GM12878 (cell line): ENCODE measurements at regions not wholly inside any gene's neighbourhood (a gene's known extent, or its start where the extent isn't known, plus 50 kb on each side); places are given as distances from the start of the nearest gene placed in this dataset.

Experiments
- ATAC-seq: fragments of 200-7000 bp; cut with Tn5 transposase; 3 replicates; pipeline ENCODE4 v1.9.1; 2020; ENCODE audit warnings: mild to moderate bottlenecking, moderate library complexity
- BruUV-seq: library from RNA; stranded (reverse); fragments of 400-500 nt; replicated peaks from 2 replicates; lab custom pipeline; 2021; lab: Mats Ljungman, UMichigan
- CTCF ChIA-PET: fragments of 300-600 bp; sonication (Branson Sonifier 250); formaldehyde crosslinking; extraction: SDS; loops from one replicate; lab custom pipeline; 2021; ENCODE audit warnings: inconsistent platforms; lab: Yijun Ruan, JAX
- POLR2A ChIA-PET: fragments of 350-600 bp; formaldehyde crosslinking; extraction: SDS; loops from one replicate; lab custom pipeline; 2021; ENCODE audit warnings: inconsistent platforms; lab: Charles Lee
- RAD21 ChIA-PET: fragments of 300-600 bp; sonication (Branson Sonifier 250); formaldehyde crosslinking; loops from one replicate; lab custom pipeline; 2023; ENCODE audit warnings: antibody characterized with exemption; ENCODE audit not compliant: unreplicated experiment; lab: Charles Lee
- SMC1A ChIA-PET: fragments of 300-600 bp; sonication (Branson Sonifier 250); formaldehyde crosslinking; loops from one replicate; lab custom pipeline; 2023; ENCODE audit not compliant: unreplicated experiment, uncharacterized antibody; lab: Charles Lee
- DNase-seq: peaks from one replicate; pipeline ENCODE4 v3.0.0-alpha.2; 2011; ENCODE audit warnings: low read depth, low spot score
- FAIRE-seq: peaks from 3 replicates; lab custom pipeline; 2011; peaks lifted over from hg19 to GRCh38; lab: Jason Lieb, UNC
- H2AFZ ChIP-seq: 2 replicates; pipeline ENCODE4 v1.6.0; 2011; ENCODE audit warnings: low read depth, low read length, control low read depth; ENCODE audit not compliant: control insufficient read depth
- H3K27ac ChIP-seq: 2 replicates; pipeline ENCODE4 v1.5.1; 2011; ENCODE audit warnings: control low read depth; ENCODE audit not compliant: control insufficient read depth, insufficient read depth
- H3K27me3 ChIP-seq, 2 experiments: replicated peaks in 1 of 2; 2 replicates each; pipeline versions ENCODE4 v1.6.0 to v1.6.1; 2011; ENCODE audit warnings: low read length in 1 of 2; ENCODE audit not compliant: control insufficient read depth in 2 of 2, insufficient read depth in 2 of 2
- H3K36me3 ChIP-seq, 2 experiments: 2 replicates each; pipeline ENCODE4 v1.5.1; 2011; ENCODE audit warnings: low read length in 1 of 2; ENCODE audit not compliant: control insufficient read depth in 2 of 2, insufficient read depth in 2 of 2
- H3K4me1 ChIP-seq: 2 replicates; pipeline ENCODE4 v1.6.1; 2011; ENCODE audit warnings: mild to moderate bottlenecking, low read length, moderate library complexity, mixed read lengths; ENCODE audit not compliant: control insufficient read depth, insufficient read depth
- H3K4me2 ChIP-seq: 2 replicates; pipeline ENCODE4 v1.6.0; 2011; ENCODE audit warnings: control low read depth; ENCODE audit not compliant: control insufficient read depth, insufficient read depth
- H3K4me3 ChIP-seq: fragments of 200-600 bp; sonication (generic); 2 replicates; pipeline ENCODE4 v1.5.1; 2016
- H3K79me2 ChIP-seq: 2 replicates; pipeline ENCODE4 v1.6.0; 2011; ENCODE audit warnings: low read length; ENCODE audit not compliant: control insufficient read depth, insufficient read depth
- H3K9ac ChIP-seq: 2 replicates; pipeline ENCODE4 v1.8.0; 2011; ENCODE audit warnings: low read length, control low read depth, mixed read lengths; ENCODE audit not compliant: control insufficient read depth, insufficient read depth
- H3K9me3 ChIP-seq: replicated peaks from 3 replicates; pipeline ENCODE4 v1.5.1; 2011; ENCODE audit warnings: mild to moderate bottlenecking, low read length; ENCODE audit not compliant: control insufficient read depth, insufficient read depth
- H4K20me1 ChIP-seq: 2 replicates; pipeline ENCODE4 v1.6.0; 2011; ENCODE audit not compliant: control insufficient read depth, insufficient read depth
- ASH2L ChIP-seq: fragments of 300-600, 200-600 bp; sonication (generic); IDR thresholded peaks from 2 replicates; pipeline ENCODE4 v1.6.1; 2017; ENCODE audit warnings: low read depth, mild to moderate bottlenecking, borderline replicate concordance
- CBFB ChIP-seq: IDR thresholded peaks from 2 replicates; pipeline ENCODE4 v1.6.1; 2016; ENCODE audit warnings: antibody characterized with exemption, low read depth
- CREB1 ChIP-seq: IDR thresholded peaks from 2 replicates; pipeline ENCODE4 v1.6.1; 2012; ENCODE audit warnings: low read depth, mild to moderate bottlenecking, inconsistent platforms
- CREM ChIP-seq: IDR thresholded peaks from 2 replicates; pipeline ENCODE4 v1.6.1; 2014; ENCODE audit warnings: antibody characterized with exemption, low read depth
- CUX1 ChIP-seq: IDR thresholded peaks from 2 replicates; pipeline ENCODE4 v1.6.1; 2012; ENCODE audit warnings: improper control_type of control experiment, low read depth, low read length; ENCODE audit not compliant: insufficient replicate concordance
- EGR1 ChIP-seq, 2 experiments: IDR thresholded peaks; 1 replicate in 1 of 2; 2 replicates in 1 of 2; pipeline ENCODE4 v1.6.1; 2011 to 2012; ENCODE audit warnings: low read depth in 2 of 2, low read length in 2 of 2, borderline replicate concordance in 1 of 2, mild to moderate bottlenecking in 1 of 2, moderate library complexity in 1 of 2
- FOS ChIP-seq: IDR thresholded peaks from 3 replicates; pipeline ENCODE4 v1.6.1; 2011; ENCODE audit warnings: borderline replicate concordance; ENCODE audit not compliant: insufficient read length; ENCODE audit errors: extremely low read depth
- MEF2A ChIP-seq: IDR thresholded peaks from 2 replicates; pipeline ENCODE4 v1.6.1; 2011; ENCODE audit warnings: low read depth, mild to moderate bottlenecking, low read length, moderate library complexity; ENCODE audit not compliant: insufficient read depth
- MTA2 ChIP-seq: fragments of 450-650 bp; IDR thresholded peaks from 2 replicates; pipeline ENCODE4 v1.6.1; 2016; ENCODE audit warnings: low read depth, mild to moderate bottlenecking, moderate library complexity
- RB1 ChIP-seq: fragments of 450-650 bp; formaldehyde crosslinking; IDR thresholded peaks from 2 replicates; pipeline ENCODE4 v1.6.1; 2017; ENCODE audit warnings: mild to moderate bottlenecking, borderline replicate concordance
- TARDBP ChIP-seq: IDR thresholded peaks from 2 replicates; pipeline ENCODE4 v1.6.1; 2016; ENCODE audit warnings: borderline replicate concordance
- ZNF592 ChIP-seq: fragments of 450-650 bp; IDR thresholded peaks from 2 replicates; pipeline ENCODE4 v1.6.1; 2017; ENCODE audit warnings: mild to moderate bottlenecking, moderate library complexity
- WGBS: methylation state at CpG from one replicate; pipeline ENCODE4 v1.1.6; 2016; ENCODE audit warnings: low lambda C conversion rate; ENCODE audit not compliant: insufficient replicate concordance, insufficient coverage; ENCODE audit errors: missing lambda C conversion rate; 5-methylcytosine and 5-hydroxymethylcytosine counted together
- in situ Hi-C: fragments of 300-500 bp; cut with MboI; formaldehyde crosslinking; loops from 9 replicates; pipeline ENCODE4 v1.14.3; 2018; ENCODE audit warnings: mixed read lengths
- intact Hi-C: fragments of 100-400 bp; cut with micrococcal nuclease; formaldehyde crosslinking; loops from one replicate; pipeline ENCODE4 v1.14.2; 2022; ENCODE audit not compliant: unreplicated experiment

GRCh38 chr5:39970117-39970798 is 545.5 kb upstream of the DAB2 start:
- H3K4me1 ChIP-seq: no peaks in the 10 kb centered on the region
- ChIA-PET POLR2A (no interaction called here), CTCF (no interaction called here), RAD21 (no interaction called here), SMC1A (no interaction called here)
- no peak overlapping the region for H3K4me3 ChIP-seq
- no peaks in the 10 kb centered on the region for H3K79me2 ChIP-seq
- no TSS peak for BruUV-seq
- ATAC-seq (no peak), DNase-seq (no peak), FAIRE-seq (no peak)
- H2AFZ ChIP-seq: no peak overlapping the region
- intact Hi-C loops: no loop called here
- no peaks in the 10 kb centered on the region for H3K9me3 ChIP-seq
- H3K27me3 ChIP-seq: no peaks in the 10 kb centered on the region
- no peak overlapping the region for H3K27ac ChIP-seq
- H4K20me1 ChIP-seq: no peaks in the 10 kb centered on the region
- 15% methylated on average over 2 of the region's 2 CpGs for WGBS
- no peak overlapping the region for H3K9ac ChIP-seq
- no peak overlapping the region for H3K4me2 ChIP-seq
- in situ Hi-C loops: loop anchor here (25.0 kb wide), 1 partner anchor 917 kb away; no protein-coding TSS in a partner anchor
- no peaks in the 10 kb centered on the region for H3K36me3 ChIP-seq
- TF ChIP-seq MTA2: no peak
- no peak for TF ChIP-seq CREM
- no peak for TF ChIP-seq ASH2L
- no peak for TF ChIP-seq TARDBP
- TF ChIP-seq CBFB: no peak
- no peak for TF ChIP-seq MEF2A
- no peak for TF ChIP-seq CREB1
- no peak for TF ChIP-seq RB1
- TF ChIP-seq CUX1: no peak
- no peak for TF ChIP-seq EGR1 (IDR thresholded peaks at IDR 0.05; ENCODE audit: borderline replicate concordance in 1 of 2, low read depth in 2 of 2, low read length in 2 of 2)
- no peak for TF ChIP-seq ZNF592
- TF ChIP-seq FOS: no peak
